Ovary (tissue), 3 donors: ENCODE measurements at regions not wholly inside any gene's neighbourhood (a gene's known extent, or its start where the extent isn't known, plus 50 kb on each side); places are given as distances from the start of the nearest gene placed in this dataset.

Experiments used
- EP300 ChIP-seq: sonication (generic); formaldehyde crosslinking; IDR thresholded peaks from one replicate; pipeline ENCODE4 v1.6.1; 2017; ENCODE audit warnings: antibody characterized with exemption
- TF ChIP-seq, protein P1 (sequence below), 3 donors: fragments of 450-650 bp in 2 of 3; fragments of 200-600 bp in 1 of 3; IDR thresholded peaks; one replicate each; pipeline versions ENCODE4 v1.5.1 to v1.8.0; 2016 to 2022; ENCODE audit warnings: antibody characterized with exemption in 3 of 3, mild to moderate bottlenecking in 1 of 3
- donor health status: DM: no; HTN: no; CAD: no.

GRCh38 chr3:160057331-160057730, 68.7 kb downstream of the IL12A start:
- TF ChIP-seq, protein P1, sequence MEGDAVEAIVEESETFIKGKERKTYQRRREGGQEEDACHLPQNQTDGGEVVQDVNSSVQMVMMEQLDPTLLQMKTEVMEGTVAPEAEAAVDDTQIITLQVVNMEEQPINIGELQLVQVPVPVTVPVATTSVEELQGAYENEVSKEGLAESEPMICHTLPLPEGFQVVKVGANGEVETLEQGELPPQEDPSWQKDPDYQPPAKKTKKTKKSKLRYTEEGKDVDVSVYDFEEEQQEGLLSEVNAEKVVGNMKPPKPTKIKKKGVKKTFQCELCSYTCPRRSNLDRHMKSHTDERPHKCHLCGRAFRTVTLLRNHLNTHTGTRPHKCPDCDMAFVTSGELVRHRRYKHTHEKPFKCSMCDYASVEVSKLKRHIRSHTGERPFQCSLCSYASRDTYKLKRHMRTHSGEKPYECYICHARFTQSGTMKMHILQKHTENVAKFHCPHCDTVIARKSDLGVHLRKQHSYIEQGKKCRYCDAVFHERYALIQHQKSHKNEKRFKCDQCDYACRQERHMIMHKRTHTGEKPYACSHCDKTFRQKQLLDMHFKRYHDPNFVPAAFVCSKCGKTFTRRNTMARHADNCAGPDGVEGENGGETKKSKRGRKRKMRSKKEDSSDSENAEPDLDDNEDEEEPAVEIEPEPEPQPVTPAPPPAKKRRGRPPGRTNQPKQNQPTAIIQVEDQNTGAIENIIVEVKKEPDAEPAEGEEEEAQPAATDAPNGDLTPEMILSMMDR (IDR thresholded peaks at IDR 0.05) = no peak
- no peak for TF ChIP-seq EP300
